ENCODE measurements at regions not wholly inside any gene's neighbourhood (a gene's known extent, or its start where the extent isn't known, plus 50 kb on each side); places are given as distances from the start of the nearest gene placed in this dataset.
A peak's percentile ranks its signal among the peaks of the same experiment; 100 is the strongest.

DNA sequence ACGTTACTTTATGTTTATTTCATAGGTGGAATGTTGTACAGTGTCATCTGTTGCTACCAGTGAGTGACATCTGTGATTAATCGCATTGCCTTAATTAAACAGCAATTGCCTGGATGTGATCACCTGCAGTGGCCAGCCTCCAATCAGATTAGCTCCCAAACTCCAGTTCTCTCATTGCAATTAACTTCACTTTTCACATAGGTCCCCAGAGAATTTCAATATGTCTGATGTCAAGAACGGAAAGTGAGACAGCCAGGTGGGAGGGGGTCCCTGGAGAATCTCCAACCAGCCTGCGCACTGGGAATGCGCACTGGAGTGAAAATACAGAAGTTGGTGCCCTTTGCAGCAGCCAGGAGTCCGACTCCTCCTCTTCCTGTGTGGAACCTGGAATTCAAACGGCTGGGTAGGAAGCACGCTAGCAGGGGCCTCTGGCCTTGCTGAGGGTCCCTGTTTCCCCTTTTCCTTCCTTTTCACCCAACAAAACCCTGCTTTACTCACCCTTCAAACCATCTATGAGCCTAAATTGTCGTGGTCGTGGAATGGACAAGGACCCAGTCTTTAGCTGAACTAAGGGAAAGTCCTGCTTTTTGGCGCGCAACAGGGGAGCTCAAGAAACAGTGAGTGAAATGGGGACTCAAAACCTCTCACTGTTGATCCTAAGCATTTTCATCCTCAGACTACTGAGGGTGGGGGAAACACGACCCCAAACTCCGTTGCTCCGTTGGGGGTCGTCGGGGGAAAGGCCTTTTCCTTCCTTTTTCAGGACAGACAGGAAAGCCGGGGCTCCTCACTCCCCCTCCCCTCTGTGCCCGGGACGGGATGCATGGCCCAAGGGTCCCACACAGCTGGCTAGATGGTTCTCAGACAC is 1355.5 kb upstream of the LRRTM3 start (continued):
- TF ChIP-seq PREB (CRISPR knock-in tag; IDR thresholded peaks at IDR 0.05), result no peak
- no peak for TF ChIP-seq ZNF512 (CRISPR knock-in tag; IDR thresholded peaks at IDR 0.05)
- no peak for TF ChIP-seq ZNF326 (CRISPR knock-in tag; IDR thresholded peaks at IDR 0.05; ENCODE audit: borderline replicate concordance)
- no peak for TF ChIP-seq TOE1 (CRISPR knock-in tag; IDR thresholded peaks at IDR 0.05)
- TF ChIP-seq MTA3 (CRISPR knock-in tag; IDR thresholded peaks at IDR 0.05), result no peak
- TF ChIP-seq ZNF230 (CRISPR knock-in tag; IDR thresholded peaks at IDR 0.05), result no peak
- no peak for TF ChIP-seq RXRA (CRISPR knock-in tag; IDR thresholded peaks at IDR 0.05)
- TF ChIP-seq SNAI1 (CRISPR knock-in tag; IDR thresholded peaks at IDR 0.05; ENCODE audit: borderline replicate concordance), result no peak
- no peak for TF ChIP-seq CCAR2 (optimal IDR thresholded peaks at IDR 0.05; ENCODE audit: low read depth, low read length)
- TF ChIP-seq, protein P1, sequence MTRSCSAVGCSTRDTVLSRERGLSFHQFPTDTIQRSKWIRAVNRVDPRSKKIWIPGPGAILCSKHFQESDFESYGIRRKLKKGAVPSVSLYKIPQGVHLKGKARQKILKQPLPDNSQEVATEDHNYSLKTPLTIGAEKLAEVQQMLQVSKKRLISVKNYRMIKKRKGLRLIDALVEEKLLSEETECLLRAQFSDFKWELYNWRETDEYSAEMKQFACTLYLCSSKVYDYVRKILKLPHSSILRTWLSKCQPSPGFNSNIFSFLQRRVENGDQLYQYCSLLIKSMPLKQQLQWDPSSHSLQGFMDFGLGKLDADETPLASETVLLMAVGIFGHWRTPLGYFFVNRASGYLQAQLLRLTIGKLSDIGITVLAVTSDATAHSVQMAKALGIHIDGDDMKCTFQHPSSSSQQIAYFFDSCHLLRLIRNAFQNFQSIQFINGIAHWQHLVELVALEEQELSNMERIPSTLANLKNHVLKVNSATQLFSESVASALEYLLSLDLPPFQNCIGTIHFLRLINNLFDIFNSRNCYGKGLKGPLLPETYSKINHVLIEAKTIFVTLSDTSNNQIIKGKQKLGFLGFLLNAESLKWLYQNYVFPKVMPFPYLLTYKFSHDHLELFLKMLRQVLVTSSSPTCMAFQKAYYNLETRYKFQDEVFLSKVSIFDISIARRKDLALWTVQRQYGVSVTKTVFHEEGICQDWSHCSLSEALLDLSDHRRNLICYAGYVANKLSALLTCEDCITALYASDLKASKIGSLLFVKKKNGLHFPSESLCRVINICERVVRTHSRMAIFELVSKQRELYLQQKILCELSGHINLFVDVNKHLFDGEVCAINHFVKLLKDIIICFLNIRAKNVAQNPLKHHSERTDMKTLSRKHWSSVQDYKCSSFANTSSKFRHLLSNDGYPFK (CRISPR knock-in tag; IDR thresholded peaks at IDR 0.05; ENCODE audit: borderline replicate concordance), result no peak
- no peak for TF ChIP-seq TOPORS (CRISPR knock-in tag; IDR thresholded peaks at IDR 0.05)
- TF ChIP-seq ZNF430 (CRISPR knock-in tag; IDR thresholded peaks at IDR 0.05), result no peak
- no peak for TF ChIP-seq KLF9 (CRISPR knock-in tag; IDR thresholded peaks at IDR 0.05; ENCODE audit: low read depth)
- TF ChIP-seq, protein P2, sequence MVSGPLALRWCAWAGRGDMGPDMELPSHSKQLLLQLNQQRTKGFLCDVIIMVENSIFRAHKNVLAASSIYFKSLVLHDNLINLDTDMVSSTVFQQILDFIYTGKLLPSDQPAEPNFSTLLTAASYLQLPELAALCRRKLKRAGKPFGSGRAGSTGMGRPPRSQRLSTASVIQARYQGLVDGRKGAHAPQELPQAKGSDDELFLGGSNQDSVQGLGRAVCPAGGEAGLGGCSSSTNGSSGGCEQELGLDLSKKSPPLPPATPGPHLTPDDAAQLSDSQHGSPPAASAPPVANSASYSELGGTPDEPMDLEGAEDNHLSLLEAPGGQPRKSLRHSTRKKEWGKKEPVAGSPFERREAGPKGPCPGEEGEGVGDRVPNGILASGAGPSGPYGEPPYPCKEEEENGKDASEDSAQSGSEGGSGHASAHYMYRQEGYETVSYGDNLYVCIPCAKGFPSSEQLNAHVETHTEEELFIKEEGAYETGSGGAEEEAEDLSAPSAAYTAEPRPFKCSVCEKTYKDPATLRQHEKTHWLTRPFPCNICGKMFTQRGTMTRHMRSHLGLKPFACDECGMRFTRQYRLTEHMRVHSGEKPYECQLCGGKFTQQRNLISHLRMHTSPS (CRISPR knock-in tag; IDR thresholded peaks at IDR 0.05; ENCODE audit: low read depth), result no peak
- no peak for TF ChIP-seq ASH2L (IDR thresholded peaks at IDR 0.05; ENCODE audit: insufficient read length, low read depth, low read length)
- TF ChIP-seq KDM5B (CRISPR knock-in tag; IDR thresholded peaks at IDR 0.05; ENCODE audit: borderline replicate concordance), result no peak
- TF ChIP-seq RXRB (CRISPR knock-in tag; IDR thresholded peaks at IDR 0.05; ENCODE audit: borderline replicate concordance), result 0 out of 2 replicates have a peak, but pooled peaks have one; percentile 17
- TF ChIP-seq, protein P3, sequence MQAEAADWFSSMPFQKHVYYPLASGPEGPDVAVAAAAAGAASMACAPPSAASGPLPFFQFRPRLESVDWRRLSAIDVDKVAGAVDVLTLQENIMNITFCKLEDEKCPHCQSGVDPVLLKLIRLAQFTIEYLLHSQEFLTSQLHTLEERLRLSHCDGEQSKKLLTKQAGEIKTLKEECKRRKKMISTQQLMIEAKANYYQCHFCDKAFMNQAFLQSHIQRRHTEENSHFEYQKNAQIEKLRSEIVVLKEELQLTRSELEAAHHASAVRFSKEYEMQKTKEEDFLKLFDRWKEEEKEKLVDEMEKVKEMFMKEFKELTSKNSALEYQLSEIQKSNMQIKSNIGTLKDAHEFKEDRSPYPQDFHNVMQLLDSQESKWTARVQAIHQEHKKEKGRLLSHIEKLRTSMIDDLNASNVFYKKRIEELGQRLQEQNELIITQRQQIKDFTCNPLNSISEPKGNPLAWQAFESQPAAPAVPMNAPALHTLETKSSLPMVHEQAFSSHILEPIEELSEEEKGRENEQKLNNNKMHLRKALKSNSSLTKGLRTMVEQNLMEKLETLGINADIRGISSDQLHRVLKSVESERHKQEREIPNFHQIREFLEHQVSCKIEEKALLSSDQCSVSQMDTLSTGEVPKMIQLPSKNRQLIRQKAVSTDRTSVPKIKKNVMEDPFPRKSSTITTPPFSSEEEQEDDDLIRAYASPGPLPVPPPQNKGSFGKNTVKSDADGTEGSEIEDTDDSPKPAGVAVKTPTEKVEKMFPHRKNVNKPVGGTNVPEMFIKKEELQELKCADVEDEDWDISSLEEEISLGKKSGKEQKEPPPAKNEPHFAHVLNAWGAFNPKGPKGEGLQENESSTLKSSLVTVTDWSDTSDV (CRISPR knock-in tag; IDR thresholded peaks at IDR 0.05), result no peak
- TF ChIP-seq REXO4 (CRISPR knock-in tag; IDR thresholded peaks at IDR 0.05; ENCODE audit: borderline replicate concordance), result no peak

Measured in HepG2 (cell line).